H9 (cell line): ENCODE measurements at regions not wholly inside any gene's neighbourhood (a gene's known extent, or its start where the extent isn't known, plus 50 kb on each side); places are given as distances from the start of the nearest gene placed in this dataset.

Source experiments
- DNase-seq: peaks from one replicate; pipeline ENCODE4 v3.0.0-alpha.2; 2017
- H2AFZ ChIP-seq: one replicate; pipeline ENCODE4 v1.6.1; 2013; ENCODE audit warnings: mild to moderate bottlenecking, low read length, control low read depth, moderate library complexity
- H2AK5ac ChIP-seq: 2 replicates; pipeline ENCODE4 v1.6.1; 2013; ENCODE audit warnings: low read length, control low read depth, mixed read lengths; ENCODE audit not compliant: insufficient read length
- H2BK120ac ChIP-seq: one replicate; pipeline ENCODE4 v1.6.1; 2013; ENCODE audit warnings: low read depth, mild to moderate bottlenecking, low read length, control low read depth, inconsistent platforms; ENCODE audit not compliant: poor library complexity, severe bottlenecking
- H2BK12ac ChIP-seq: 2 replicates; pipeline ENCODE4 v1.6.1; 2013; ENCODE audit warnings: low read length, control low read depth, mixed read lengths, low read depth; ENCODE audit not compliant: insufficient read length
- H2BK15ac ChIP-seq: 2 replicates; pipeline ENCODE4 v1.6.1; 2013; ENCODE audit warnings: low read depth, low read length, control low read depth
- H2BK20ac ChIP-seq: one replicate; pipeline ENCODE4 v1.6.1; 2013; ENCODE audit warnings: low read depth, mild to moderate bottlenecking, low read length, control low read depth, inconsistent platforms; ENCODE audit not compliant: poor library complexity, severe bottlenecking
- H2BK5ac ChIP-seq: 2 replicates; pipeline ENCODE4 v1.6.1; 2013; ENCODE audit warnings: low read length, control low read depth, mixed read lengths; ENCODE audit not compliant: insufficient read length
- H3K14ac ChIP-seq: 2 replicates; pipeline ENCODE4 v1.6.1; 2013; ENCODE audit warnings: low read length, control low read depth; ENCODE audit not compliant: insufficient read depth
- H3K18ac ChIP-seq: 2 replicates; pipeline ENCODE4 v1.6.1; 2013; ENCODE audit warnings: low read depth, mild to moderate bottlenecking, mixed read lengths, low read length, control low read depth; ENCODE audit not compliant: insufficient read length
- H3K23ac ChIP-seq: 2 replicates; pipeline ENCODE4 v1.6.1; 2013; ENCODE audit warnings: low read length, control low read depth, mixed read lengths, low read depth; ENCODE audit not compliant: insufficient read length
- H3K23me2 ChIP-seq: 2 replicates; pipeline ENCODE4 v1.6.1; 2013; ENCODE audit warnings: low read depth, mild to moderate bottlenecking, mixed read lengths, low read length, control low read depth; ENCODE audit not compliant: insufficient read length, poor library complexity, severe bottlenecking
- H3K27ac ChIP-seq: 2 replicates; pipeline ENCODE4 v1.5.1; 2013; ENCODE audit warnings: low read length, control low read depth, mixed read lengths, low read depth; ENCODE audit not compliant: insufficient read length
- H3K27me3 ChIP-seq: 2 replicates; pipeline ENCODE4 v1.6.1; 2013; ENCODE audit warnings: low read length, control low read depth, inconsistent platforms; ENCODE audit not compliant: insufficient read depth
- H3K4ac ChIP-seq: 2 replicates; pipeline ENCODE4 v1.6.1; 2013; ENCODE audit warnings: low read depth, mild to moderate bottlenecking, control low read depth, inconsistent platforms, low read length, moderate library complexity
- H3K4me1 ChIP-seq: 2 replicates; pipeline ENCODE4 v1.6.1; 2013; ENCODE audit warnings: low read length, control low read depth, inconsistent platforms; ENCODE audit not compliant: insufficient read depth
- H3K4me2 ChIP-seq: 2 replicates; pipeline ENCODE4 v1.6.1; 2013; ENCODE audit warnings: low read length, control low read depth, mixed read lengths; ENCODE audit not compliant: insufficient read length, insufficient read depth
- H3K56ac ChIP-seq: 2 replicates; pipeline ENCODE4 v1.6.1; 2013; ENCODE audit warnings: low read depth, mild to moderate bottlenecking, mixed read lengths, low read length, control low read depth; ENCODE audit not compliant: insufficient read length
- H3K79me1 ChIP-seq: 2 replicates; pipeline ENCODE4 v1.6.1; 2013; ENCODE audit warnings: low read depth, mild to moderate bottlenecking, moderate library complexity, low read length, control low read depth, inconsistent platforms; ENCODE audit not compliant: insufficient read depth, poor library complexity, severe bottlenecking
- H3K79me2 ChIP-seq: 2 replicates; pipeline ENCODE4 v1.6.1; 2013; ENCODE audit warnings: low read length, control low read depth, inconsistent platforms; ENCODE audit not compliant: insufficient read depth
- H3K9ac ChIP-seq: 2 replicates; pipeline ENCODE4 v1.6.1; 2013; ENCODE audit warnings: low read length, control low read depth, mixed read lengths; ENCODE audit not compliant: insufficient read length; ENCODE audit errors: extremely low read depth
- H3K9me3 ChIP-seq: one replicate; pipeline ENCODE4 v1.6.1; 2013; ENCODE audit warnings: low read depth, low read length, inconsistent platforms; ENCODE audit not compliant: control insufficient read depth
- H3T11ph ChIP-seq: one replicate; pipeline ENCODE4 v1.6.1; 2013; ENCODE audit warnings: mild to moderate bottlenecking, low read length, control low read depth, inconsistent platforms
- H4K20me1 ChIP-seq: one replicate; pipeline ENCODE4 v1.6.1; 2013; ENCODE audit not compliant: control insufficient read depth, insufficient read length, insufficient read depth
- H4K5ac ChIP-seq: 2 replicates; pipeline ENCODE4 v1.6.1; 2013; ENCODE audit warnings: low read depth, mild to moderate bottlenecking, mixed read lengths, low read length, control low read depth; ENCODE audit not compliant: insufficient read length
- H4K8ac ChIP-seq: replicated peaks from 2 replicates; pipeline ENCODE4 v1.6.1; 2013; ENCODE audit warnings: low read length, control low read depth, mixed read lengths, low read depth; ENCODE audit not compliant: insufficient read length
- H4K91ac ChIP-seq: 2 replicates; pipeline ENCODE4 v1.6.1; 2013; ENCODE audit warnings: low read depth, mild to moderate bottlenecking, moderate library complexity, mixed read lengths, low read length, control low read depth; ENCODE audit not compliant: insufficient read length
- H3K27ac Mint-ChIP-seq, 3 experiments: 2 replicates in 2 of 3; 3 replicates in 1 of 3; pipeline ENCODE4 v1.8.0; 2020 to 2021; ENCODE audit warnings: mixed read lengths in 3 of 3, mild to moderate bottlenecking in 1 of 3, moderate library complexity in 1 of 3
- H3K27me3 Mint-ChIP-seq: 2 replicates; pipeline ENCODE4 v1.8.0; 2021; ENCODE audit warnings: low read depth, mild to moderate bottlenecking, moderate library complexity, mixed read lengths
- H3K36me3 Mint-ChIP-seq, 3 experiments: 2 replicates in 2 of 3; 3 replicates in 1 of 3; pipeline ENCODE4 v1.8.0; 2020 to 2021; ENCODE audit warnings: low read depth in 3 of 3, mixed read lengths in 3 of 3; ENCODE audit not compliant: insufficient read depth in 1 of 3
- H3K4me1 Mint-ChIP-seq, 2 experiments: 2 replicates each; pipeline ENCODE4 v1.8.0; 2020; ENCODE audit warnings: mixed read lengths in 2 of 2
- H3K4me3 Mint-ChIP-seq, 2 experiments: 2 replicates in 1 of 2; 3 replicates in 1 of 2; pipeline ENCODE4 v1.8.0; 2020 to 2021; ENCODE audit warnings: mild to moderate bottlenecking in 2 of 2, mixed read lengths in 2 of 2, moderate library complexity in 1 of 2
- H3K9me3 Mint-ChIP-seq, 2 experiments: 2 replicates in 1 of 2; 3 replicates in 1 of 2; pipeline ENCODE4 v1.8.0; 2020; ENCODE audit warnings: mild to moderate bottlenecking in 2 of 2, mixed read lengths in 2 of 2, moderate library complexity in 1 of 2
- CTCF ChIP-seq: fragments of 200-600 bp; sonication (generic); conservative IDR thresholded peaks from 3 replicates; pipeline ENCODE4 v1.8.0; 2021; ENCODE audit warnings: antibody characterized with exemption, mild to moderate bottlenecking
- WGBS: extraction: QIAGEN DNeasy Blood & Tissue Kit; methylation state at CpG from one replicate; pipeline ENCODE4 v1.1.7; 2013; ENCODE audit warnings: missing lambda C conversion rate, low lambda C conversion rate, mixed read lengths; ENCODE audit not compliant: insufficient read length; ENCODE audit errors: extremely low coverage; 5-methylcytosine and 5-hydroxymethylcytosine counted together

- Histone ChIP-seq H2AFZ (no peak overlapping the region), H3K4me1 (no peaks in the 10 kb centered on the region; the same call in 1 of the 2 replicates), H3K14ac (no peak overlapping the region), H3K27ac (no peak overlapping the region), H2BK12ac (no peak overlapping the region), H3K27me3 (no peaks in the 10 kb centered on the region), H3K9me3 (no peaks in the 10 kb centered on the region), H3K79me1 (no peaks in the 10 kb centered on the region), H3K23me2 (no peaks in the 10 kb centered on the region), H3K4me2 (no peak overlapping the region), H4K20me1 (no peaks in the 10 kb centered on the region), H3K9ac (no peak overlapping the region), H2BK15ac (no peak overlapping the region), H4K91ac (no peak overlapping the region), H3K18ac (no peak overlapping the region), H2BK20ac (no peak overlapping the region), H4K5ac (no peak overlapping the region), H3T11ph (no peak overlapping the region), H2AK5ac (no peak overlapping the region), H4K8ac (no peak overlapping the region), H3K56ac (no peak overlapping the region), H3K23ac (no peak overlapping the region), H2BK5ac (no peak overlapping the region), H3K4ac (no peak overlapping the region), H2BK120ac (no peak overlapping the region), H3K79me2 (no peaks in the 10 kb centered on the region)
- no peak for TF ChIP-seq CTCF
- no CpG with 5 or more reads among the region's 3 CpGs for WGBS
- Mint-ChIP-seq H3K27ac (no peak overlapping the region), H3K36me3 (no peaks in the 10 kb centered on the region), H3K27me3 (peaks cover 3% of the 10 kb centered on the region; the same call in 1 of the 2 replicates), H3K9me3 (no peaks in the 10 kb centered on the region), H3K4me1 (peaks cover 13 to 14% of the 10 kb centered on the region in 2 experiments), H3K4me3 (no peak overlapping the region)
- DNase-seq = no peak
Measured at GRCh38 chr11:101269990-101270660, 140.5 kb upstream of the PGR start.
